ENCODE measurements at regions not wholly inside any gene's neighbourhood (a gene's known extent, or its start where the extent isn't known, plus 50 kb on each side); places are given as distances from the start of the nearest gene placed in this dataset.

DNA sequence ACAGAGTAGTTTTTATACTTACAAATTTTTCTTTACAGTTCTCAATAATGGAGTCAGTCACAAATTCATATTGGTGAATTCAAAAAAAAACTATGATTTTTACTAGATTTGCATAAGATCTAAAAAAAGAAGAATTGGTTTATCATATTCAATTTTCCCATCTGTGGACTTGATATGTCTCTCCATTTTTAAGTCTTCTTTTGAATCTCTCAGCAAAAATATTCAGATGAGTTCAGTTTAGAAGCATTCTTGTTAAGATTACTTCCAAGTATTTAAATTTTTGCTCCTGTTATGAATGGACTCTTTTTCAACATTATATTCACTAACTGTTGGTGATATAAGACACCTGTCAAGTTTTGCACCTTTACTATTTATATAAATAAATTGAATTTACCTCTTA is 360.6 kb upstream of the FLRT2 start:
- intact Hi-C loops (cut with DNase I) = no loop called here
- Histone ChIP-seq H3K9me3 (no peaks in the 10 kb centered on the region), H3K4me1 (no peaks in the 10 kb centered on the region), H3K36me3 (no peaks in the 10 kb centered on the region), H3K4me3 (no peak overlapping the region), H3K27ac (no peak overlapping the region), H3K27me3 (no peaks in the 10 kb centered on the region)
- DNase-seq = no peak
- TF ChIP-seq, protein P1, sequence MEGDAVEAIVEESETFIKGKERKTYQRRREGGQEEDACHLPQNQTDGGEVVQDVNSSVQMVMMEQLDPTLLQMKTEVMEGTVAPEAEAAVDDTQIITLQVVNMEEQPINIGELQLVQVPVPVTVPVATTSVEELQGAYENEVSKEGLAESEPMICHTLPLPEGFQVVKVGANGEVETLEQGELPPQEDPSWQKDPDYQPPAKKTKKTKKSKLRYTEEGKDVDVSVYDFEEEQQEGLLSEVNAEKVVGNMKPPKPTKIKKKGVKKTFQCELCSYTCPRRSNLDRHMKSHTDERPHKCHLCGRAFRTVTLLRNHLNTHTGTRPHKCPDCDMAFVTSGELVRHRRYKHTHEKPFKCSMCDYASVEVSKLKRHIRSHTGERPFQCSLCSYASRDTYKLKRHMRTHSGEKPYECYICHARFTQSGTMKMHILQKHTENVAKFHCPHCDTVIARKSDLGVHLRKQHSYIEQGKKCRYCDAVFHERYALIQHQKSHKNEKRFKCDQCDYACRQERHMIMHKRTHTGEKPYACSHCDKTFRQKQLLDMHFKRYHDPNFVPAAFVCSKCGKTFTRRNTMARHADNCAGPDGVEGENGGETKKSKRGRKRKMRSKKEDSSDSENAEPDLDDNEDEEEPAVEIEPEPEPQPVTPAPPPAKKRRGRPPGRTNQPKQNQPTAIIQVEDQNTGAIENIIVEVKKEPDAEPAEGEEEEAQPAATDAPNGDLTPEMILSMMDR (IDR thresholded peaks at IDR 0.05) = no peak
- no peak for TF ChIP-seq POLR2A (IDR thresholded peaks at IDR 0.05)
- ATAC-seq = no peak

DNA sequence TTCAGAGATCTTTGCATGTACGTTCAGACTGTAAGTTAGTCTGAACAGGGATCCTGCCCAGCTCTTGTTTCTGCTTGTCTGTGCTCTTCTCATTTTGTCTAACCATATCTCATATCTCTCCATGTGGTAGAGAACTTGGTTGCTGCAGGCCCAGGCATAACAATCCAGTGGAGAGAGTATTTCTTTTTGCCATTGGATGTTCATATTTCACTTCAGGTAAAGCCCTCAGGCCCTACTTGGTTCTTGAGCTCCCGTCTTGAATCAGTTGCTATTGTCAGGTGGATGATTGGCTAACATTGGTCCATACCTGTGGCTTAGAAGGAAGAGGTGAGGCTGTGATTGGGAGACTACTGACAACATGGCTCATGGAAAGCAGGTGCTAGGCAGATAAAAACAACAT is 357.7 kb upstream of the FLRT2 start:
- Histone ChIP-seq H3K4me3 (no peak overlapping the region), H3K4me1 (no peaks in the 10 kb centered on the region), H3K36me3 (no peaks in the 10 kb centered on the region), H3K9me3 (no peaks in the 10 kb centered on the region), H3K27ac (no peak overlapping the region), H3K27me3 (no peaks in the 10 kb centered on the region)
- intact Hi-C loops (cut with DNase I) = no loop called here
- DNase-seq (no peak), ATAC-seq (no peak)
- TF ChIP-seq, protein P1 (IDR thresholded peaks at IDR 0.05) = no peak
- no peak for TF ChIP-seq POLR2A (IDR thresholded peaks at IDR 0.05)
- WGBS (ENCODE audit: insufficient coverage, low coverage, low lambda C conversion rate, missing lambda C conversion rate) = 48% methylated on average over 2 of the region's 2 CpGs

DNA sequence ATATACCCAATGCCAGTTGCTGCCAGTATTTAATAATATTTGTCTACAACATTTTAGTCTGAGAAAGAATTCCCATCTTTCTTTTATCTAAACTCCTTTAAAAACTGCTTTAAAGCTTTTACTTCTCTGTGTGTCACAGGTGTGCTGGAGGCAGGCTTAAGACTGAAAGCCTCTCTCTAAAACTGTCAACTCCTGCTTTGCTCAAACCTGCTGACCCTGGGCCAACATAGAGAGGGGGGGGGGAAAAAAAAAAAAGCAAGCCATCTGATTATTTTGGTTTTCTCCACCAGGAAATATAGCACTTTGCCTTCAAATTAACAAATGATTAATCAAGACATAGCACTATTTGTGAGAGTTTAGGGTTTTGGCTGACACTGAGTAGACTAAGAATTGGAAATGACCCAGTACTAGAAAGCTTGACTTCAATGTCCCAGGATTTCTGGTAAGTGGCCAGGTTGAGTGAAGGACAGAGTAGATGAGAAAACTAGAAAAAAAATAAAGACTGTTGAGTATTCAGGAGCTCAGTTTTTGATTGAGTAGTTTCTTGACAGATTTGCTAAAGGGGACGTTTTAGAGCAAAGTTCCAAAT is 357.0 kb upstream of the FLRT2 start:
- Histone ChIP-seq H3K4me3 (no peak overlapping the region), H3K4me1 (no peaks in the 10 kb centered on the region), H3K9me3 (no peaks in the 10 kb centered on the region), H3K27ac (no peak overlapping the region), H3K36me3 (no peaks in the 10 kb centered on the region), H3K27me3 (no peaks in the 10 kb centered on the region)
- TF ChIP-seq POLR2A (IDR thresholded peaks at IDR 0.05) = no peak
- TF ChIP-seq, protein P1 (IDR thresholded peaks at IDR 0.05) = no peak
- WGBS (ENCODE audit: insufficient coverage, low coverage, low lambda C conversion rate, missing lambda C conversion rate) = 35% methylated on average over 1 of the region's 1 CpG
- ATAC-seq (no peak), DNase-seq (no peak)
- intact Hi-C loops (cut with DNase I) = no loop called here

DNA sequence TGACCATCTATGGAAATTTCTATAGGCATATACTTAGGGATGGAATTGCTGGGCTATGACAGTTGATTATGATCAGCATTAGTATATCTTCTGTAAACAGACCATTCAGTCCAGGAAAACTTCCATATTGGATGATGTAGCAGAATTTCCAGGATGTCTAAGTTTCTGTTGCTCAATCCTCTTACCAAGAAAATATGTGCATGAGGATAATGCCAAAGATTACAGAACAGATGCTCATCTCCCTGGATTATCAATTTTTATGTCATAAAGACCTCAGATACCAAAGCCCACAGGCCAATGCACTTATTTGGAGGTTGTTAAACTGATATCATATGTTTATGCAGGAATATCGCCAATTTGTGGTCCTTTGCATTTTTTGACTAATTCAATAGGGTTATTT is 354.4 kb upstream of the FLRT2 start:
- H3K27ac ChIP-seq = no peak overlapping the region
- no peaks in the 10 kb centered on the region for H3K27me3 ChIP-seq
- H3K36me3 ChIP-seq = no peaks in the 10 kb centered on the region
- H3K4me1 ChIP-seq = no peaks in the 10 kb centered on the region
- ATAC-seq = no peak
- DNase-seq = no peak
- 69% methylated on average over 1 of the region's 1 CpG for WGBS (ENCODE audit: insufficient coverage, low coverage, low lambda C conversion rate, missing lambda C conversion rate)
- H3K9me3 ChIP-seq = no peaks in the 10 kb centered on the region
- TF ChIP-seq, protein P1 (IDR thresholded peaks at IDR 0.05) = no peak
- TF ChIP-seq POLR2A (IDR thresholded peaks at IDR 0.05) = no peak
- no peak overlapping the region for H3K4me3 ChIP-seq
- intact Hi-C loops (cut with DNase I) = no loop called here

DNA sequence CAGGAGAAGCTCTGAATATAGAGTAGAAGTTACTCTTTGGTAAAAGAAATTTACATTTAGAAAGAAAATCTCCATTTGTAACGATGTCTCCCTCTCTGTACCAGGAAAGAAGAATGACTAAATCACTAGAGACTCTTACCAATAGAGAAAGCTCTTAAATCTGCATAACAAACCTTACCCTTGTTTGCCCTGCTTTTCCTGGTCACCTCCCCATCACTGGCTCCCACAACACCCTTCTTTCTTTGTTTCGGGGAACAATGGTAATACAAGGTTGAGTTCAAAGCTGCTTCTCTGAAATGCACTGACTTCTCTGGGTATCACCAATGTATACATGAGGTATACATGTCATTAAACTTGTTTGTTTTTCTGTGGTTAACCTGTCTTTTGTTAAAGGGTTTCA is 351.1 kb upstream of the FLRT2 start:
- no peaks in the 10 kb centered on the region for H3K4me1 ChIP-seq
- no peaks in the 10 kb centered on the region for H3K36me3 ChIP-seq
- intact Hi-C loops (cut with DNase I) = no loop called here
- no peak for ATAC-seq
- H3K9me3 ChIP-seq = no peaks in the 10 kb centered on the region
- TF ChIP-seq, protein P1 (IDR thresholded peaks at IDR 0.05) = no peak
- TF ChIP-seq POLR2A (IDR thresholded peaks at IDR 0.05) = no peak
- DNase-seq = no peak
- WGBS (ENCODE audit: insufficient coverage, low coverage, low lambda C conversion rate, missing lambda C conversion rate) = 61% methylated on average over 2 of the region's 2 CpGs
- no peaks in the 10 kb centered on the region for H3K27me3 ChIP-seq
- H3K4me3 ChIP-seq = no peak overlapping the region
- H3K27ac ChIP-seq = no peak overlapping the region
